ENCODE measurements at regions not wholly inside any gene's neighbourhood (a gene's known extent, or its start where the extent isn't known, plus 50 kb on each side); places are given as distances from the start of the nearest gene placed in this dataset.

DNA sequence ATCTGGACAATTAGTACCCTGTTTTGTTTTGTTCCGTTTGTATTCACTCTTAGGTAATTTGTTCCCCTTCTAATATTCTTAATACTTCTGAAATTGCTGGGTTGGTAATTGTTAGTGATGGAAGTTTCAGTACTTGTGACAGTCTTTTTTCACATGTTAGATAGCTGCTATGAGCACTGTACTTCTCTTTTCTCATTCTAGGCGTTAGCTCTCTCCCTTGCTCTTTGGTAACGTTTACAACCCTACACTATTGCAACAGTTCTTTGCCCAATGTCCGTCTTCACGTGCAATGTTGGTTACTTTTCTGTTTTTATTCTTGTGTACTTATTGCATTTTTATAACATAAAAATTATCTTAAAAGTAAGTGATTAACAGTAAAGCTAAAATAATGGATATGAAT lies 1509.0 kb downstream of the MAT2B start:
- no peak overlapping the region for H3K27ac ChIP-seq
- TF ChIP-seq ZFX (IDR thresholded peaks at IDR 0.05; ENCODE audit: borderline replicate concordance): no peak
- no peak for TF ChIP-seq CTCF (IDR thresholded peaks at IDR 0.05)

DNA sequence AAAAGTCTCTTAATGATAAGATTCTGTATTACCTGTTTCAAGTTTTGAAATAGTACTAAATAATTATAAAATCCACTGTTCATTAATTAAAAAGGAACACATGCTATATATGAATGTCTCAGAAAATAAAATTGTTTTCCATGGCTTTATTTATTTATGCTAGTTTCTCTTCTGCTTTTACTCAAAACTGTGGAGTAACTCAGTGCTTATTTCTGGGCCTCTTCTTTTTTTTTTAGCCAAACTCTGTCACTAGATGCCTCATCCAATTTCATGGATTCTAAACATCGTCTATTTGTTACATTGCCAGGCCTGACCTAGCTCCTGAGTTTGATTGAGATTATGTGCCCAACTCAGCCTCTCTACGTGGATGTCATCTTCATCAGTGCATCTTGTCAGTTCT lies 1509.7 kb downstream of the MAT2B start:
- no peak overlapping the region for H3K27ac ChIP-seq

GRCh38 chr5:165015547-165015946 lies 1510.1 kb downstream of the MAT2B start:
- H3K27ac ChIP-seq: no peak overlapping the region
- no peak for TF ChIP-seq ZFX (IDR thresholded peaks at IDR 0.05; ENCODE audit: borderline replicate concordance)
- TF ChIP-seq CTCF (IDR thresholded peaks at IDR 0.05): no peak

More for the DNA sequence above, 1509.7 kb downstream of the MAT2B start:
- TF ChIP-seq CTCF (IDR thresholded peaks at IDR 0.05): no peak
- TF ChIP-seq ZFX (IDR thresholded peaks at IDR 0.05; ENCODE audit: borderline replicate concordance): no peak

- peak overlapping the region; percentile 86; the same call in 1 of the 2 replicates for H3K27ac ChIP-seq
- TF ChIP-seq CTCF (IDR thresholded peaks at IDR 0.05) (no peak), ZFX (IDR thresholded peaks at IDR 0.05; ENCODE audit: borderline replicate concordance) (no peak)
These were observed 1521.6 kb downstream of the MAT2B start for GRCh38 chr5:165026971-165027370.

DNA sequence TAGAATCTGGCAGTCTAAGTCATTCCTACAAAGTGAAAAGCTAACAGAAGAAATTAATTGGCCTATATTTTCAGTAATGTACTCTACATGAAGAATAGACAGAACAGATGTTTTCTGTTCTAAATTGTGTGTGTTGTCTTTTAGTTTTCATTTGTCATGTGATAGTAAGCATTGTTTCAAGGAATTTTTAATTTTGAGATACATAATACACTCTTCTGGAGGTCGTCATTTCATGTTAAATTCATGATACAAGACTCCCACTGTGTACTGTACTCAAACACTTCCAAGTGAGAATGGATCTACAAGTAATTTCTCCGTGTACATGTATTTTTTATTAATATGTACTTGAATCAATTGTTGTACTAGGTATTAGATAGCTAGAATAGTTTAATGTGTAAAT lies 1522.9 kb downstream of the MAT2B start:
- no peak for TF ChIP-seq CTCF (IDR thresholded peaks at IDR 0.05)
- H3K27ac ChIP-seq: peak overlapping the region; percentile 86

GRCh38 chr5:165029099-165029870 lies 1523.9 kb downstream of the MAT2B start:
- peak; percentile 76 for TF ChIP-seq CTCF (IDR thresholded peaks at IDR 0.05)
- no peak for TF ChIP-seq ZFX (IDR thresholded peaks at IDR 0.05; ENCODE audit: borderline replicate concordance)
- peak overlapping the region; percentile 86 for H3K27ac ChIP-seq

GRCh38 chr5:165030971-165031370 lies 1525.6 kb downstream of the MAT2B start:
- H3K27ac ChIP-seq: 0 out of 2 replicates have a peak overlapping the region, but pooled peaks have one; percentile 7
- TF ChIP-seq ZFX (IDR thresholded peaks at IDR 0.05; ENCODE audit: borderline replicate concordance): no peak
- TF ChIP-seq CTCF (IDR thresholded peaks at IDR 0.05): no peak
